GM12891 (cell line): ENCODE measurements at regions not wholly inside any gene's neighbourhood (a gene's known extent, or its start where the extent isn't known, plus 50 kb on each side); places are given as distances from the start of the nearest gene placed in this dataset.

Experiments
- DNase-seq: peaks from one replicate; pipeline ENCODE4 v3.0.0; 2011; ENCODE audit warnings: low spot score; ENCODE audit not compliant: insufficient read length
- FAIRE-seq: peaks from 2 replicates; lab custom pipeline; 2011; peaks lifted over from hg19 to GRCh38; lab: Jason Lieb, UNC
- PAX5 ChIP-seq: IDR thresholded peaks from 2 replicates; pipeline ENCODE4 v1.6.1; 2011; ENCODE audit warnings: low read length, moderate library complexity, mild to moderate bottlenecking; ENCODE audit not compliant: insufficient read depth, severe bottlenecking
- POLR2A ChIP-seq: IDR thresholded peaks from 2 replicates; pipeline ENCODE4 v1.6.1; 2011; ENCODE audit warnings: low read depth, low read length, control low read depth
- POLR2AphosphoS5 ChIP-seq: IDR thresholded peaks from 2 replicates; pipeline ENCODE4 v1.6.1; 2011; ENCODE audit warnings: low read depth, low read length, control low read depth
- POU2F2 ChIP-seq: IDR thresholded peaks from 2 replicates; pipeline ENCODE4 v1.6.1; 2011; ENCODE audit warnings: low read depth, mild to moderate bottlenecking, control low read depth, low read length, moderate library complexity
- SPI1 ChIP-seq: IDR thresholded peaks from 2 replicates; pipeline ENCODE4 v1.6.1; 2011; ENCODE audit warnings: low read depth, low read length, control low read depth
- TAF1 ChIP-seq: IDR thresholded peaks from 2 replicates; pipeline ENCODE4 v1.6.1; 2011; ENCODE audit warnings: low read depth, low read length, control low read depth

DNA sequence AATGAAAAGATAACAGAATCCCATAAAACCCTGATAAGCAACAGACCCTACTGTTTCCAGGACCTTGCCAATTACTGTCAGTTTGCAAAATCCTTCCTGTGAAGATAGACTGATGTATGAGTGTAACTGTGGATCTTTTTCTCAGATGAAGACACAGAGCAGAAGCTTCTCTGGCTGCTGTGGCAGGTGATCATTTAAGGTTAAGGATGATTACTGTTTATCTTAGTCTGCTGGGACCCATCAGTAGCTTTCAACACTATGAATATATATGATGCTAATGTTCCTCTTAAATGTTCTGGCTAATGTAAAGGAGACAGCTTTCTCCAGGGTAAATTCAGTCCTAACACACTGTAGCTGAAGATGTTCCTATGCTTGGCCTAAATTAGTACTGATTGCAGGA is 56.0 kb upstream of the CTTNBP2 start:
- no peak for DNase-seq
- FAIRE-seq = no peak
- TF ChIP-seq TAF1 (no peak), POLR2AphosphoS5 (no peak), POLR2A (no peak), PAX5 (no peak), POU2F2 (no peak), SPI1 (no peak)

DNA sequence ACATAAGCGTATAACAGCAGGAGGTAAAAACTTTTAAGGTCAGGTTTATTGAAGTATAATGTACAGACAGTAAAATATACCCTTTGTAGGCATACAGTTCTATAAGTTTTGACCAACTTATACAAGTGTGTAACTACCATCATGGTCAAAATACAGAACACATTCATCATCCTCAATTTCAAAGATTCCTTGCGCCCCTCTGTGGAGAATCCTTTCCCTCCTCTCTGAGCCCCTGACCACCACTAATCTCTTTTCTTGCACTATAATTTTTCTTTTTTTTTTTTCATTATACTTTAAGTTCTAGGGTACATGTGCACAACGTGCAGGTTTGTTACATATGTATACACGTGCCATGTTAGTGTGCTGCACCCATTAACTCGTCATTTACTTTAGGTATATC is 58.1 kb upstream of the CTTNBP2 start:
- DNase-seq (no peak), FAIRE-seq (no peak)
- no peak for TF ChIP-seq TAF1
- no peak for TF ChIP-seq POU2F2
- TF ChIP-seq POLR2AphosphoS5 = no peak
- no peak for TF ChIP-seq PAX5

DNA sequence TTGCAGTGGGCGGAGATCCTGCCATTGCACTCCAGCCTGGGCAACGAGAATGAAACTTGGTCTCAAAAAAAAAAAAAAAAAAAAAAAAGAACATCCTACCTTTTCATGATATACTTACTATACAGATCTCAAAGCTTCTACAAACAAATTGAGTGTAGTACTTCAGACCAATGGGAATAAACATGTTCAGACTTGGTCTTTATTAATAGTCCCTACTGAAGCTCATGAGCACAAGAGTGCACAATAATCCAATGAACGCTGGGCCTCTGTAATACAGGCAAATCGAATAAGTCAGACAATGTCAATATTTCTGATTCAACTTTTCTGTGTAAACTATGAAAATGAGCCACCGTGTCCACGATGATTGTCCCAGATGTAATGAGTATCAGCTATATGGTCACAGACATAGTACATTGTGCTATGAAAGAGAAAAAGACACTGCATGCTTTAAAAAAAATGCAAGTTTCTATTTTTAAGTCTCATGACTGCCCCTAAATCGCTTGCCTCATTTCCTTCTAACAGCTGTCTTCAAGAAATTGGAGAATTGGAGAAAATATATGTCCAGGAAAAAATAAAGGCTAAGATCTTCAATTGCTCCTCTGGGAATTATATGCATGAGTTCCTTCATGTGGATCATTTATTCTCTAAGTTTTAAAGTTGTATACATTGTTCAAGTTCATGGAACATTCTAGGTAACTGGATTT is 64.0 kb upstream of the CTTNBP2 start:
- no peak for TF ChIP-seq POLR2AphosphoS5
- TF ChIP-seq POU2F2 = no peak
- no peak for TF ChIP-seq SPI1
- no peak for TF ChIP-seq PAX5
- TF ChIP-seq POLR2A = no peak
- TF ChIP-seq TAF1 = no peak
- DNase-seq = no peak
- FAIRE-seq = no peak

DNA sequence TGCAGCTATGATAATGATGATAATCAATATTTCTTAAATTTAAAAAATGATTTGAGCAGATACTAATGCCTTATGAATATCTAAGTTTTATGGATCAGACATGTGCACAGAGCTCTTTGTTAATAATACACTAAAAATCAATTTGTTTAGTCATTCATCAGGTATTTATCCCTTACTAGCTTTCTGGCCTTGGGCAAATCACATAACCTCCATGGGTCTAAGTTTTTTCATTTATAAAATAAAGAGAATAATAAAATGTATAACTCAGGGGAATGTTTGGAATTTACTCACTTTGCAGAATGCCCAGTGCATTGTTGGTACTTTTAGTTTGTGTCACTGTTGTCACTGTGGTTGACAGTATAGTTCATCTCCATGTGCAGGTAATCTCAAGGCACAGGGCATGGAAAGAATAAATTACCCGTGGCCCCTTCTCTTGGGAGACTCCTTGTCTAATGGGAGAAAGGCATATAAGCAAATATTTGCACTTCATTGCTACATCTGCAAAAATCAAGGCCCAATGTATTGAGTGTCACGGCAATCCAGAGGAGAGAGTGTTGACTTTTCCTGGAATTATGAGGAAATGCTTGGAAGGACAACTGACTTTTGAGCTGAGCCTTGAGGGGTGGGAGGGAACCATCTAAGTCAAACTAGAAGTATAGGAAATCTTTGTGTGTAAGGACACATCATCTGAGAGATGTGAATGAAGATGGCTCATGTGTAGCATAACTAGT is 64.7 kb upstream of the CTTNBP2 start:
- DNase-seq (no peak), FAIRE-seq (no peak)
- TF ChIP-seq POU2F2 = no peak
- no peak for TF ChIP-seq POLR2A
- no peak for TF ChIP-seq TAF1
- no peak for TF ChIP-seq PAX5
- TF ChIP-seq SPI1 = no peak
- TF ChIP-seq POLR2AphosphoS5 = no peak

DNA sequence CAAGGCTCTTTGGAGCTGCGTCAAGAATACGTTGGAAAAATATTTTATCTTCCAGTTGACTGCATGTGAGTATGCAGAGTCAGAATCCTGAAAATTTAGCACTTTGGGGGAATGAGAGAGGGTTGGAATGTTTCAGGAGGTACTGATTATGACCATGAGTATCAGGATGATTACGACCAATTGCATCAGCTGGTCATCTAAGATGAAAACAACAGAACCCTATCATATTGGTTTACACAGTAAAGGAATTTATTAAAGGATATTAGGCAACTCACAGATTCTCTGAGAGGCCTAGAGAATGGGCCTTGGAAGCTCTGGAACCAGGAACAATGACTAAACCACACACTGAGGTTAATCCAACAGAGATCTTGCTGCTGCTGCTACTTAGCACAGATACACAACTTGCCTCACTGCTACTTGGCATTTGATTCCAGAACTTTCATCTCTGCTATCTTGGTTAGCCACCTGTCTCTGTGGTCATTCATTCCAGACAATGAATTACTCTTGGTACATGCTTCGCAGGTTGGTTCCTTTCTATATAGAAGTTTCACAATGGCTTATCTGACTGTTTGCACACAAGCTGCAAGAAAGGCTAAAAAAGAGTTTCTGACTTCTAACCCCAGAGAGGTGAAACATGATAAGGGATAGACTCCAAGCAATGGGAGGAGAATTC is 68.0 kb upstream of the CTTNBP2 start:
- FAIRE-seq (no peak), DNase-seq (no peak)
- TF ChIP-seq SPI1 = no peak
- no peak for TF ChIP-seq POLR2A
- TF ChIP-seq POLR2AphosphoS5 = no peak
- no peak for TF ChIP-seq TAF1
- no peak for TF ChIP-seq POU2F2
- no peak for TF ChIP-seq PAX5

DNA sequence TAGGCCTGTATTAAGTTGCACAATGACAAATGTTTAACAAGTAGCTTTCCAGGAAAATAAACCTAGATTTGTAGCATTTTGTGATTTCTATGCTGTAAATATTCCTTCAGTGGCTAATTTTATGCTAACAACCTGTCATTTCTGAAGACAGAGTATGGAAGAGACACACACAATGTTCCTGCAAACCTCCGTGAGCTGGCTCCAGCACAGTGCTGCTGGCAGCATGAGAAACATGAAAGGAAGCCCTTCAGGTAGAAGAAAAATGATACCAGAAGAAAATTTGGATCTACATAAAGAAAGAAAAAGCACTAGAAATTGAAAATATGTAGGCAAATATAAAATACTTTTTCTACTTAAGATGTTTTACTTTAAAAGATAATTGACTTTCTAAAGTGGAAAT is 69.5 kb upstream of the CTTNBP2 start:
- FAIRE-seq = no peak

DNA sequence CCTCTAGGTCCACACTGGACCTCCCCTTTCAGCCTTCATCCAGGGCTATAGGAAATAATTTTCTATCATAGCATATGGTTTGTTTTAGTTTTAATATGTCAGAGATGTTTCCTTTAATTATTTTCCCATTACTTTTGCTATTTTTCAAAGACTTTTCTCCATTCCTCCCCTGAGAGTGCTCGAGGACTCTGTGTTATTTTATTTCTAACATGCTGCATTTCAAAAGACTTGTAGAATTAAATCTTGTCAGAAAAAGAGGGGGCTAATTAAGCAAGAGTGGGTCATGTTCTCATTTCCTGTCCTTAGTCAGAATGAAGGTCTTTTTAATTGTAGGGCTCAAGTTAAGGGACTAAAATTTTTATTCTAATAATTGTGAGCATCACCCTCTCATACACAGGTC is 71.6 kb upstream of the CTTNBP2 start:
- no peak for FAIRE-seq
- no peak for DNase-seq
- no peak for TF ChIP-seq PAX5
- no peak for TF ChIP-seq POLR2A
- TF ChIP-seq SPI1 = no peak
- no peak for TF ChIP-seq POU2F2
- no peak for TF ChIP-seq POLR2AphosphoS5
- TF ChIP-seq TAF1 = no peak

More for the DNA sequence above, 69.5 kb upstream of the CTTNBP2 start:
- no peak for DNase-seq
- TF ChIP-seq PAX5 (no peak), TAF1 (no peak), POU2F2 (no peak), POLR2A (no peak), POLR2AphosphoS5 (no peak), SPI1 (no peak)

DNA sequence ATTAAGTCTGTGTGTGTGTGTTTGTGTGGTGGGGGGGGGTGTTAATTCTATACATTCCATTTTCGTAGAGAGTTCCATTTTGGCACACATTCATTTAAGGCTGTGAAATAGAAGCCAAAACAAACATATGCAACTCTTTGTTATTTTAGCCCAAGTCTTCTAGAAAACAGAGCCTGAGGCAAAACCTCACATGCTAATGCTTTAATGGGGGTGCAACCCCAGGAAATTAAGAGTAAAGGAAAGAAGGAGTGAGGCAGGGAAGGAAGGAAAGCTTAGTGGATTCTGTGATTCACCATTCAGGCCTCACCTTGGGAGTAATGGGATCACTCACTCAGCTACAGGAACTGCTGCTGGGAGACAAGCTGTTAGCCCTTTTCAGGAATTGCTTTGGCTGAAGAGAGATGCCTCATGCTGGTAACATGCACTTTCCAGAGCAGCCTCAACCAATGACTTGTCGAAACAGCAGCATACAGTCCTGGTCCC is 73.0 kb upstream of the CTTNBP2 start:
- DNase-seq = no peak
- TF ChIP-seq TAF1 = no peak
- no peak for TF ChIP-seq PAX5
- no peak for TF ChIP-seq POU2F2
- TF ChIP-seq SPI1 = no peak
- no peak for TF ChIP-seq POLR2A
- no peak for TF ChIP-seq POLR2AphosphoS5
- no peak for FAIRE-seq

DNA sequence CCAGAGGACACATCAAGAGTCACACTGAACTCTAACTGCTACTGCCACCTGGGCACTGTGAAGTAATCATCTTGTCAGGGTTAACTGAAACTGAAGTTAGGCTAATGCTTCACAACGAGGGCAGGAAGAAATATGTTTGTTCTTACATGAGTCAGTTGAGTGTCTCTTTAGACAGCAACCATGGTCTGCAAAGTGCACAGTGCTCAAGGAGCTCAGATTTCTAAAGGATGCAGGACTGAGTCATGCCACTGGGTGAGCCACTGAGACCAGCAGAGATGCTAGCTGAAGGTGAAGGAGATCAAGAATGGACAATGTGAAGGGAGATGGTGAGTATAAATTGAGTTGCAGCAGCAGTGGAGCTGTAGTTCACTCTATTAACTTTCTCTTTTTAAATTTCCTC is 76.0 kb upstream of the CTTNBP2 start:
- DNase-seq = no peak
- TF ChIP-seq POU2F2 = no peak
- no peak for TF ChIP-seq POLR2AphosphoS5
- TF ChIP-seq SPI1 = no peak
- no peak for FAIRE-seq
